ENCODE measurements at regions not wholly inside any gene's neighbourhood (a gene's known extent, or its start where the extent isn't known, plus 50 kb on each side); places are given as distances from the start of the nearest gene placed in this dataset.
"Not testable (repeated sequence)": the region's sequence is repeated elsewhere in the genome, so short reads cannot be mapped to it uniquely, and the experiment has no call there.

GRCh38 chr9:1532171-1532570, 482.0 kb downstream of the DMRT2 start:
- H3K9me3 ChIP-seq (ENCODE audit: control insufficient read depth in 5 of 5, low read length in 5 of 5): no peaks in the 10 kb centered on the region
- H3K36me3 ChIP-seq (ENCODE audit: control insufficient read depth in 5 of 5, insufficient read depth in 5 of 5, low read length in 5 of 5): no peaks in the 10 kb centered on the region
- H3K27me3 ChIP-seq (ENCODE audit: control insufficient read depth in 5 of 5, insufficient read depth in 4 of 5, low read length in 5 of 5): no peaks in the 10 kb centered on the region
- no peak overlapping the region for H3K4me3 ChIP-seq (ENCODE audit: low read depth in 1 of 5, low read length in 5 of 5)
- H3K9ac ChIP-seq (ENCODE audit: low read length in 5 of 5): no peak overlapping the region
- H3K27ac ChIP-seq (ENCODE audit: low read depth, low read length): no peak overlapping the region
- peaks cover 0 to 4% (median 0%) of the 10 kb centered on the region in 5 donors for H3K4me1 ChIP-seq (ENCODE audit: control insufficient read depth in 5 of 5, insufficient read depth in 5 of 5, low read length in 5 of 5)

- H3K27ac ChIP-seq (ENCODE audit: low read depth, low read length): no peak overlapping the region
- no peaks in the 10 kb centered on the region for H3K27me3 ChIP-seq (ENCODE audit: control insufficient read depth in 5 of 5, insufficient read depth in 4 of 5, low read length in 5 of 5)
- no peaks in the 10 kb centered on the region for H3K36me3 ChIP-seq (ENCODE audit: control insufficient read depth in 5 of 5, insufficient read depth in 5 of 5, low read length in 5 of 5)
- no peak overlapping the region for H3K9ac ChIP-seq (ENCODE audit: low read length in 5 of 5)
- no peak overlapping the region for H3K4me3 ChIP-seq (ENCODE audit: low read depth in 1 of 5, low read length in 5 of 5)
- no peaks in the 10 kb centered on the region for H3K9me3 ChIP-seq (ENCODE audit: control insufficient read depth in 5 of 5, low read length in 5 of 5)
- peaks cover 0 to 4% (median 0%) of the 10 kb centered on the region in 5 donors for H3K4me1 ChIP-seq (ENCODE audit: control insufficient read depth in 5 of 5, insufficient read depth in 5 of 5, low read length in 5 of 5)
Observed at GRCh38 chr9:1535051-1535450, 480.1 kb upstream of the SMARCA2 start.

- Histone ChIP-seq H3K4me1 (ENCODE audit: control insufficient read depth in 5 of 5, insufficient read depth in 5 of 5, low read length in 5 of 5) (peaks cover 0 to 4% (median 0%) of the 10 kb centered on the region in 5 donors), H3K36me3 (ENCODE audit: control insufficient read depth in 5 of 5, insufficient read depth in 5 of 5, low read length in 5 of 5) (no peaks in the 10 kb centered on the region), H3K9ac (ENCODE audit: low read length in 5 of 5) (no peak overlapping the region), H3K9me3 (ENCODE audit: control insufficient read depth in 5 of 5, low read length in 5 of 5) (no peaks in the 10 kb centered on the region), H3K4me3 (ENCODE audit: low read depth in 1 of 5, low read length in 5 of 5) (no peak overlapping the region), H3K27ac (ENCODE audit: low read depth, low read length) (no peak overlapping the region), H3K27me3 (ENCODE audit: control insufficient read depth in 5 of 5, insufficient read depth in 4 of 5, low read length in 5 of 5) (no peaks in the 10 kb centered on the region)
Observed at GRCh38 chr9:1535599-1535998, 479.5 kb upstream of the SMARCA2 start.

- no peak overlapping the region for H3K9ac ChIP-seq (ENCODE audit: low read length in 5 of 5)
- no peak overlapping the region for H3K4me3 ChIP-seq (ENCODE audit: low read depth in 1 of 5, low read length in 5 of 5)
Observed at GRCh38 chr9:1536522-1537170, 478.5 kb upstream of the SMARCA2 start.

GRCh38 chr9:1538301-1538700, 476.8 kb upstream of the SMARCA2 start:
- no peak overlapping the region for H3K27ac ChIP-seq (ENCODE audit: low read depth, low read length)
- no peaks in the 10 kb centered on the region for H3K9me3 ChIP-seq (ENCODE audit: control insufficient read depth in 5 of 5, low read length in 5 of 5)
- no peaks in the 10 kb centered on the region for H3K27me3 ChIP-seq (ENCODE audit: control insufficient read depth in 5 of 5, insufficient read depth in 4 of 5, low read length in 5 of 5)
- no peaks in the 10 kb centered on the region for H3K4me1 ChIP-seq (ENCODE audit: control insufficient read depth in 5 of 5, insufficient read depth in 5 of 5, low read length in 5 of 5)
- H3K9ac ChIP-seq (ENCODE audit: low read length in 5 of 5): no peak overlapping the region
- H3K4me3 ChIP-seq (ENCODE audit: low read depth in 1 of 5, low read length in 5 of 5): no peak overlapping the region
- H3K36me3 ChIP-seq (ENCODE audit: control insufficient read depth in 5 of 5, insufficient read depth in 5 of 5, low read length in 5 of 5): no peaks in the 10 kb centered on the region

More at GRCh38 chr9:1536522-1537170, 478.5 kb upstream of the SMARCA2 start:
- Histone ChIP-seq H3K4me1 (ENCODE audit: control insufficient read depth in 5 of 5, insufficient read depth in 5 of 5, low read length in 5 of 5) (peaks cover 0 to 4% (median 0%) of the 10 kb centered on the region in 5 donors), H3K27ac (ENCODE audit: low read depth, low read length) (no peak overlapping the region), H3K36me3 (ENCODE audit: control insufficient read depth in 5 of 5, insufficient read depth in 5 of 5, low read length in 5 of 5) (no peaks in the 10 kb centered on the region), H3K9me3 (ENCODE audit: control insufficient read depth in 5 of 5, low read length in 5 of 5) (no peaks in the 10 kb centered on the region), H3K27me3 (ENCODE audit: control insufficient read depth in 5 of 5, insufficient read depth in 4 of 5, low read length in 5 of 5) (no peaks in the 10 kb centered on the region)

- Histone ChIP-seq H3K9ac (ENCODE audit: low read length in 5 of 5) (no peak overlapping the region), H3K4me3 (ENCODE audit: low read depth in 1 of 5, low read length in 5 of 5) (no peak overlapping the region), H3K4me1 (ENCODE audit: control insufficient read depth in 5 of 5, insufficient read depth in 5 of 5, low read length in 5 of 5) (no peaks in the 10 kb centered on the region), H3K36me3 (ENCODE audit: control insufficient read depth in 5 of 5, insufficient read depth in 5 of 5, low read length in 5 of 5) (no peaks in the 10 kb centered on the region), H3K9me3 (ENCODE audit: control insufficient read depth in 5 of 5, low read length in 5 of 5) (no peaks in the 10 kb centered on the region), H3K27ac (ENCODE audit: low read depth, low read length) (no peak overlapping the region), H3K27me3 (ENCODE audit: control insufficient read depth in 5 of 5, insufficient read depth in 4 of 5, low read length in 5 of 5) (no peaks in the 10 kb centered on the region)
Observed at GRCh38 chr9:1539216-1539615, 475.9 kb upstream of the SMARCA2 start.

GRCh38 chr9:1550636-1551035, 464.5 kb upstream of the SMARCA2 start:
- Histone ChIP-seq H3K9me3 (ENCODE audit: control insufficient read depth in 5 of 5, low read length in 5 of 5) (no peaks in the 10 kb centered on the region), H3K4me1 (ENCODE audit: control insufficient read depth in 5 of 5, insufficient read depth in 5 of 5, low read length in 5 of 5) (no peaks in the 10 kb centered on the region), H3K27me3 (ENCODE audit: control insufficient read depth in 5 of 5, insufficient read depth in 4 of 5, low read length in 5 of 5) (no peaks in the 10 kb centered on the region), H3K9ac (ENCODE audit: low read length in 5 of 5) (no peak overlapping the region), H3K4me3 (ENCODE audit: low read depth in 1 of 5, low read length in 5 of 5) (no peak overlapping the region), H3K36me3 (ENCODE audit: control insufficient read depth in 5 of 5, insufficient read depth in 5 of 5, low read length in 5 of 5) (peaks cover 0 to 3% (median 0%) of the 10 kb centered on the region in 5 donors), H3K27ac (ENCODE audit: low read depth, low read length) (no peak overlapping the region)

- Histone ChIP-seq H3K36me3 (ENCODE audit: control insufficient read depth in 5 of 5, insufficient read depth in 5 of 5, low read length in 5 of 5) (peaks cover 0 to 3% (median 0%) of the 10 kb centered on the region in 5 donors), H3K27me3 (ENCODE audit: control insufficient read depth in 5 of 5, insufficient read depth in 4 of 5, low read length in 5 of 5) (no peaks in the 10 kb centered on the region)
Observed at GRCh38 chr9:1554081-1555035, 460.8 kb upstream of the SMARCA2 start.

GRCh38 chr9:1558666-1559065, 456.5 kb upstream of the SMARCA2 start:
- H3K4me3 ChIP-seq (ENCODE audit: low read depth in 1 of 5, low read length in 5 of 5); H3K4me1 ChIP-seq (ENCODE audit: control insufficient read depth in 5 of 5, insufficient read depth in 5 of 5, low read length in 5 of 5); H3K36me3 ChIP-seq (ENCODE audit: control insufficient read depth in 5 of 5, insufficient read depth in 5 of 5, low read length in 5 of 5); H3K27ac ChIP-seq (ENCODE audit: low read depth, low read length); H3K9ac ChIP-seq (ENCODE audit: low read length in 5 of 5); H3K27me3 ChIP-seq (ENCODE audit: control insufficient read depth in 5 of 5, insufficient read depth in 4 of 5, low read length in 5 of 5); H3K9me3 ChIP-seq (ENCODE audit: control insufficient read depth in 5 of 5, low read length in 5 of 5): not testable (repeated sequence)

More at GRCh38 chr9:1554081-1555035, 460.8 kb upstream of the SMARCA2 start:
- Histone ChIP-seq H3K4me1 (ENCODE audit: control insufficient read depth in 5 of 5, insufficient read depth in 5 of 5, low read length in 5 of 5) (no peaks in the 10 kb centered on the region), H3K4me3 (ENCODE audit: low read depth in 1 of 5, low read length in 5 of 5) (no peak overlapping the region), H3K9me3 (ENCODE audit: control insufficient read depth in 5 of 5, low read length in 5 of 5) (no peaks in the 10 kb centered on the region), H3K27ac (ENCODE audit: low read depth, low read length) (no peak overlapping the region), H3K9ac (ENCODE audit: low read length in 5 of 5) (no peak overlapping the region)

GRCh38 chr9:1575939-1576338, 439.2 kb upstream of the SMARCA2 start:
- H3K9me3 ChIP-seq (ENCODE audit: control insufficient read depth in 5 of 5, low read length in 5 of 5): peaks cover 0 to 13% (median 5%) of the 10 kb centered on the region in 5 donors
- no peaks in the 10 kb centered on the region for H3K36me3 ChIP-seq (ENCODE audit: control insufficient read depth in 5 of 5, insufficient read depth in 5 of 5, low read length in 5 of 5)
- H3K9ac ChIP-seq (ENCODE audit: low read length in 5 of 5): no peak overlapping the region
- H3K4me1 ChIP-seq (ENCODE audit: control insufficient read depth in 5 of 5, insufficient read depth in 5 of 5, low read length in 5 of 5): no peaks in the 10 kb centered on the region
- no peak overlapping the region for H3K27ac ChIP-seq (ENCODE audit: low read depth, low read length)
- no peak overlapping the region for H3K4me3 ChIP-seq (ENCODE audit: low read depth in 1 of 5, low read length in 5 of 5)
- H3K27me3 ChIP-seq (ENCODE audit: control insufficient read depth in 5 of 5, insufficient read depth in 4 of 5, low read length in 5 of 5): no peaks in the 10 kb centered on the region
